AML-193 (cell line): ENCODE measurements at regions not wholly inside any gene's neighbourhood (a gene's known extent, or its start where the extent isn't known, plus 50 kb on each side); places are given as distances from the start of the nearest gene placed in this dataset.
"Not testable (repeated sequence)": the region's sequence is repeated elsewhere in the genome, so short reads cannot be mapped to it uniquely, and the experiment has no call there.

Source experiments
- DNase-seq, 2 experiments: peaks; one replicate each; lab custom pipeline; 2025; lab: John Stamatoyannopoulos, UW

DNA sequence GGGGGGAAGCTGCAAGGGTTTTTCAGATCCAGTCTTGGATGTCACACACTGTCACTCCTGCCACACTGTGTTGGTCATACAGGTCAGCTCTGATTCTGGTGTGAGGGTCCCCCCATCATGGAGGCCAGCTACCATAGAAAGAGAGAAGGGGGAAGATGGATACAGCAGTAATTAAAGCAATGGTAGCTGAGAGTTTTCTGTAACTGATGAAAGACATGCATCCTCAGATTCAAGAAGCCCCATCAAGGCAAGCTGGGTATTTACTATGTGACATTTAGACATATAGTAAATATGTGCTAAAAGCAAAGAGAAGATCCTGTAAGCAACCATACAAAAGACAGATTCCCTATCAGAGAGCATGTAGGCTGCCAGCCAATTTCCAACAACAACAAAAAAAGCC lies 110.9 kb upstream of the COL5A1 start:
- no peak for DNase-seq

DNA sequence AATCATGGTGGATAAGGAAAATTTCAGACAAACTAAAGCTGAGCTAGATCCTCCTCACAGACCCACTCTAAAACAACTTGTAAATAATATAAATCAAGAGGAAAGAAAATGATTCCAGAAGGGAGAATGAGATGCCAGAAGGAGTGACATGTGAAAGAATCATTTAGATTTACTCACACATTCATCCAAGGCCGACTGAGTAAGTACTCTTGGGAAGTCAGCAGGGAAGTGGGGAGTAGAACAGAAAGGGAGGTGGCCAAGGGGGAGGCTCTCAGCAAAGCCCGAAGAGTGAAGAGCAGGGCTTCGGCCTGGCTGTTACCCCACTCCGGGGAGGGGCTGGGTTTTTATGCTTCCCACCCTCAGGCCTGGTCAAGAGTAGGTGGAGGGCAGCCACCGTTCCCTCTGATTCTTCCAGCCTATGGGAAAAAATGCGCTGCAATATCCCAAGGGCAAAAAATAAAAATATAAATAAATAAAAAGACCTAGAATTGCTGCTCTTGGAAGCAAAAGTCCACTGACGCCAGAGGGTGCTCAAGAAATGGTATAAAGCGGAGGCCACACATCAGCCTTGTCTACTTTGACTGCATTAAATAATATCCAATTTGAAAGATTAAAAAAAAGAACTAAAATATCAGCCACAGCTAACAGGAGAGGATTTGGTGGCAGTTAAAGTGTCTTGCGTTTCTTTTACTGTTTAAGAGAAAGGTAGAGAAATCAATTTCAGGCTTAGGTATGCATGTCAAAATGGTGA lies 110.2 kb upstream of the COL5A1 start:
- no peak for DNase-seq

DNA sequence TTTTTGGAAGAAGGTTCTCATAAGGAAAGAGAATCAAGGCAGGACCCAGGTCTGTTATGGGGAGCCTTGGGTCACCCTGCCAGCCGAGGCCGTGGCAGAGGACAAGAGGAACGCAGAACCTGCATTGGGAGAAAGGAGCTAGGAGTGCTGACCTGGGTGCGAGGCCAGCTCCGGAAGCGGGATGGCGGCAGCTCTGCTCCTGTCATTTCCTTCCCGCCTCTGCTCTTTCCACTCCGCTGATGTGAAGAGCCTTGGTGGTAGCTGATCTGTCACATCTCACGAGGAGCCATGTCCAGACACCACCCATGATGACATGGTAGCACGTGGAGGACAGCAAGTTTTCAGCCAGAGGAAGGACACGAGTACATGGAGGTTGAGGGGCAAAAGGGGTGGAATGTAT lies 109.5 kb upstream of the COL5A1 start:
- DNase-seq: no peak

DNA sequence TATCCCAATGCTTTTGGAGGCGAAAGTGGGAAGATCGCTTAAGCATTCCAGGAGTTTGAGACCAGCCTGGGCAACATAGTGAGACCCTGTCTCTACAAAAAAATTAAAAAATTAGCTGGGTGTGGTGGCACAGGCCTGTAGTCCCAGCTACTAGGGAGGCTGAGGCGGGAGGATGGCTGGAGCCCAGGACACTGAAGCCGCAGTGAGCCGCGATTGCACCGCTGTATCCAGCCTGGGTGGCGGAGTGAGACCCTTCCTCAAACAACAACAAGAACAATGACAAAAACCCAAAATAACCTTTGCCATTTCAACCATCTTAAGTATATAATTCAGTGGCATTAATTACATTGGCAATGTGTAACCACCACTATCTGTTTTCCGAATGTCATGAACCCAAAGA lies 108.9 kb upstream of the COL5A1 start:
- not testable (repeated sequence) for DNase-seq

DNA sequence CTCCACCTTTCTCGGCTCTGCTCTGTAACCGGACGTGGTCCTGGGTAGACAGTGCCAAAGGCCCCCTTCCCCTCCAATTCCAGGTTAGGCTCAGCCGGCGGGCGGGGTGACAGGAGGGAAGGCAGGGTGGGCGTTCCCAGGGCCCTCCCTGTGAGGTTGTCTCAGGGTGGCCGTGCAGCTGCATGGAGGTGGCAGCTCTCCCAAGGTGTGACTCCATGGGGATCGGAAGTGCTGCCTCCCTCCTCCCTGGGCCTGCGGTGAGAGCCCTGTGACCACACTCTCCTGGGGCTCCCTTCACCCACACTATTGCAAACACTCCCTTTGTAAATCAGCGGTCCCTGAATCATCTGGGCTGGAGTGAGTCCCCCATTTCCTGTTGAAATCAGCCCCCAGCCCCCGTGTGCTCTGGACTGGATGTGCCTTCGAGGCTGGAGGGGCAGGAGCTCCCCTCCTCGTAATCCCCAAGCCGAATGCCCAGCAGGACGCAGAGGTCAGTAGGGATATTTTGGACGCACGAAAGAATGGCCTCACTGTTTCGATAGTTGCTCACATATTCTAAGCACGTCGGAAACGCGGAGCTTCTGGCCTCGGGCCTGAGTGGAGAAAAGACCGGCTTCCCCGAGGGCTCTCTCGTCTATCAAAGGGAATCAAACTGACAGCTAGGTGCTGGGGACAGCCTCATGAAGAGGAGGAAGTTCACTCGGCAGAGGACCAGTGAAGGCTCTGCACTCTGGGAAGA lies 107.6 kb upstream of the COL5A1 start:
- no peak for DNase-seq

DNA sequence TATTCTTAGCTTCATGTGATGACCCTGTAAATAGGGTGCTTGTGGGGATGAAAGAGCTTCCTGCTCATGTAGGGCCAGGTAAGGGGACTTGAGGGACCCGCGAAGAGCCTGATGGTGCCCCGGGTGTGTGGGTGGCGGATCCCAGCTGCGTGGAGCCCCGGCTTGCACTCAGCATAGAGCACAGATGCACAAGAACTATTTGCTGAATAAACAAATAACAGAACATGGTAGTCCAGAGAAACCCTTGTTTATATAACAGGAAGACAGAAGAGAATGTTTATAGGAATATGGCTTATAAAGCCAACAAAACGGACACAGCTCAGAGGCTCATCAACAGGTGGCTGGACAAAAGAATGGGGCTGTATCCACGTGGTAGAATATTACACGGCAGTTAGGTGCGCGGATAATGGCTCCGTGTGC lies 106.9 kb upstream of the COL5A1 start:
- no peak for DNase-seq

DNA sequence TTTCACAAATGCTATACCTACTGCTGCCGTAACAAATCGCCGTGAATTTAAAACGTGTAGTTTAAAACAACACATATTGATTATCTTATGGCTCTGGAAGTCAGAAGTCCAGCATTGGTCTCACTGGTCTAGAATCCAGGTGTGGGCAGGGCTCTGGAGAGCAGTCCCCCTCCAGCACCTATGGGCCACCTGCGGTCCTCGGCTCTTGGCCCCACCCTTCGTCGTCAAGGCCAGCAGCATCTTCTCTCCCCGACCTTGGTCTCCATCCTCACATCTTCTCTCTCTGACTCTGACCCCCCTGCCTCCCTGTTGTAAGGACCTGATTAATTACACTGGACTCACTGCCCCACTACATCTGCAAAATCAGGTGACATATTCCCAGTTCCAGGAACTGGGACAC lies 106.4 kb upstream of the COL5A1 start:
- no peak for DNase-seq

DNA sequence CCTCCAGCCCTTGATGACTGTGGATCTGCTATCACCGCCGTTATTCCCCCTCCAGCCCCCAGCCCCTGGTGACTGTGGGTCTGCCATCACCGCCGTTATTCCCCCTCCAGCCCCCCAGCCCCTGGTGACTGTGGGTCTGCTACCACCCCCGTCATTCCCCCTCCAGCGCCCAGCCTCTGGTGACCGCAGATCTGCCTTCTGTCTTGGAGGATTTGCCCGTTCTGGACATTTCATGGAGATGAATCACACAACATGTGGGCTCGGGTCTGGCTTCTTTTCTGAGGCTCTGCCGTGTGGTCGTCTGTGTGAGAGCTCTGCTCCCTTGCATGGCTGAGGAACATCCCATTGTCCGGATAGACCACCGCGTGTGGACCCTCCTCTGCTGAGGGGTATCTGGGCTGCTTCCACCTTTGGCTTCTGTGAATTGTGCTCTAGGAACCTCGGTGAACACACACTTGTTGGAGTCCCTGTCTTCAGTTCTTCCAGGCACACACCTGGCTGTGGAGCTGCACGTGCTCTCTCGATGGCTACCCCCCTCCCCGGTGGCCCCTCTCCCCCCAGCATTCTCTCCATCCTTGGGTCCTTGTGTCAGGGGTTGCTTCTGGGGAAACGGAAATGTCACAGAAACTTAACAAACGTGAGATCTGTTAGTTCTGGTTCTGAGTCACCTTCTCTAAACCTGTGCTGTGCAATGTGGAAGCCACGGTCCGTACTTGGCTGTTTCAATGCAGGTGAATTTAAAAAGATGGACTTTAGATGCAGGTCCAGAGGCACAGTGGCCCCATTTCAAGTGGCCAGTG lies 105.3 kb upstream of the COL5A1 start:
- DNase-seq: no peak

DNA sequence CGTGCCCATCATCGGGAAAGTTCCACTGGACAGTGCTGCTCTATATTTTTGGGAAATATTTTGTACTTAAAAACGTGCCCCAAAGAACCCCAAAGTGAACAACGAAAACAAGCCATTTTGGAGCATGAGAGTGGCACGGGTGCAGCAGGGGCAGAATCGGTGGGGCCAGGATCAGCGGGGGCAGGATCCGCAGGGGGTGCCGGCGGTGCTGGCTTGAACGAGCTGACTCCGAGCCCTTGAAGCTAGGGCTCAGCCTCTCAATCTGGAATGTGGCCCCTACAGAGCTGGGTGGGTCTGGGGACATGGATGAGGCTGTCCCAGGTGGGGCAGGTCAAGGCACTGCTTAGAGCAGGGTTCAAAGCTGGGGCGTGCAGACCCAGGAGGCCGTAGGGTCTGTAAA lies 104.7 kb upstream of the COL5A1 start:
- no peak for DNase-seq

DNA sequence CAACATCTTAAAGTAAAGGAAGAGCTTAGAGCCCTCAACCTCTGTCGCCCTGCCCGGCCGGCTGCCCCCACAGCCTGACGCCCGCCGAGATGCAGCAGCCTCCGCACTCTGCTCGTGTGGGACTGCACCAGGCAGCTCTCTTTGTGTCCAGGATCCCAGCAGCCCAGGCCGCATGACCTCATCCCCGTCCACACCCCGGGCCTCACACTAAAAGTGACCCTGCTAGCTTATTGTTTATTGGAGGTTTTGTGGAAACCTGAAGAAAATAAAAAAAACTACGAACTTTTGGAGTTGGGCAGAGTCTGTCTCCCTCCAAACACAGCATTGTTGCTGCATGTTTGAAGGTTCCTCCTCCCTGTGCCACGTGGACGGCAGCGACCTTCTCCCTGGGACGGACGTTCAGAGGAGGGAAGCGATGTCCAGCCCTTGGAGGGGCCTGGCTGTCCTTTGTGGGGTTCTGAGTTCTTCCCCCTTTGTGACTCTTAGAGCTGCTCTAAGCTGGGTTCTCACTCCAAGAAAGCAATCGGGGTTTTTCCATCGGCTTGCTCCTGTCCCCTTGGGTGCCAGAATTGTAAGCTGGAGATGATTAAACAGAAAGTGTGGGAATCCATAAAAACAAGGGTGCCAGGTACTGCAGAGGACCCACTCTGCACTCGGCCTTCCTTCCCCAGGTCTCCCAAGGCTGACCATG lies 103.5 kb upstream of the COL5A1 start:
- no peak for DNase-seq

DNA sequence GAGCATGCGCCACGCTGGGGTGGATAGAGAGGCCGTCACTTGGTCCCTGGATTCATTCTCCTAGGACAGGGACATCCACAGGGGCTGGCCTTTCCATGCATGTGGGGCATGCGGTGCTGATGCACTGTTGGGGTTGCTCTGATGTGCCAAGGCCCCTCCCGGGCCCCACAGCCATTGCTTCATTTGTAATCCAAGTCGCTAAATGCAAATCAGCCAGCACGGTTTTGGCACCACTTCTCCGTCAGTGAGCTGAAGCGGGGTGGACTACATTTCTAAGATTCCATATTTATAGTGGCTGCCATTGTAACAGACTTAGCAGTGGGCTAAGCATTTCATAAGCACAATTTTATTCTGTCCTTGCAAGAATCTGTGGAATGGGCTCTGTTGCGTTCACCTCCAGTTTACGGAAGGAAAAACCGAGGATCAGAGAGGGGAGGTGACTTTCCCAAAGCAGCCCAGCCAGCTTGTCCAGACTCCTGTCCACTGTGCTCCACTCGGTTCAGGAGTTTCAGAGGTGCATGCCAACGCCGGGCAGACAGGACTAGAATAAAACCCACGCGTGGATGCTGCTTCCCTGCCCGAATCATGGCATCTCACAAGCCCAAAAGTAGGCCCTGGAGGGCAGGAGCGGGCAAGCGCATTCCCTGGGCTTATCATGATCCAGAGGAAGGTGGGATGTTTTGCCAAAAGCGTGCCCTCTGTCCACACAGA lies 102.6 kb upstream of the COL5A1 start:
- DNase-seq: no peak

DNA sequence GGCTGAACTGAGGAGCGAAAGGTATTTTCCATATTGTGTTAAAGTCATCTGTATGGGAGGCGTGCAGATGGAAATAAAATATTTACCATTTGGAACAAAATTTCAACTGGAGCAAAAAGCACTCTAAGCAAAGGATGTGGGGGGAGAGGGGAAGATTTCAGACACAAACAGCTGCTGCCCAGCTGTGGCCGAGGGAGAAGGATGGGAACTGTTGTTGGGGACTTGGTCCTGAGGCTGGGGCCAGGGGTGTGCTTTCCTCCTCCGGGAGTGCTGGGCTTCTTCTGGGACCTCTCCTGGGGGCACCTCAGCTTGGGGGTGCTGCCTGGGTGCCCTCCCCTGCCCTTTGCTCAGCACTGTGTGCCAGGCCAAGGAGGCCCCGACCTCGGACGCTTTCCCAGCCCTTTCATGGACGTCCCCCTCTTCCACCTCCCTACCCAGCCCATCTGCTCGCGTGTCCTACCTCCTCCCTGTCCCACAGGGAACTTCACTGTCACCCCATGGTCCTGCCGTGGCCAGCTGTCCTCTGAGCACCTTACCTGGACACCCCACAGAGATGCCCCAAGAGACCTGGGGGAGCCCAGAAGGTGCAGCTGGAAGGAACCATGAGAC lies 101.9 kb upstream of the COL5A1 start:
- no peak for DNase-seq

DNA sequence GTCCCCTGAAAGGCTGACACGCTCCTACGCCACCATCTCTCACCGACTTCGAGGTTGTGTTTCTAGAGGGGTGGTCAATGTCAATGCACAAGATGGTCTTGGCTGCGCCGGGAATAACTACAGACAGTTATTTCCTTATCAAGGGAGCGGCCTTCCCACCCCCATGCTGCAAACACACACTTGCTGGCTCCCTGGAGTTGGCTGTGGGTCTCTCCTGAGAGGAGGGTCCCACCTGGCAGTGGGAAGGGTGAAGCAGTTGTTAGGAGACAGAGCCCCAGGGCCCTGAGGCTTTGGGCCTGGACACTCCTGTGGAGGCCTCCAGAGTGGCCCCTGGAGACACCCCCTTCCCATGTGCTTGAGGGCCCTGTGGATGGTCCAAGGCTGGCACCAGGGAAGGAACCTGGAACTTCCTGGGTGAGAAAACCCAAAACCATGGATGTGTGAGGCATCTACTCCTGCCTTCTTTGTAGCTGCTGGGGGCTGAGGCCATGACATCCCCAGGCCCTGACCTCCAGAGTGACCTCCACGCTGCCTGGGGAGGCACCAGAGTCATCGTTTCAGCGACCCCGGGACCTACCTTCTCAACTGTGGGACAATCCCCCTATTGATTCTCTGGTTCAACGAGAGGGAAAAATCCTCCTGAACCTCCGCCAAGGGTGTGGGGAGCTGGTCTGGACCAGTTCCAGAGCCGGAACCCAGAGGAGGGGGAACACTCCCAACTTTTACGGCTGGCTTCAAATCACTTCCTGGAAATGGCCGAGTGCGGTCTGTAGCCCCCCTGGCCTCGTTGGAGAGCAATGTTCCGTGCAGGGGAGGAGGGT lies 101.1 kb upstream of the COL5A1 start:
- DNase-seq: no peak

DNA sequence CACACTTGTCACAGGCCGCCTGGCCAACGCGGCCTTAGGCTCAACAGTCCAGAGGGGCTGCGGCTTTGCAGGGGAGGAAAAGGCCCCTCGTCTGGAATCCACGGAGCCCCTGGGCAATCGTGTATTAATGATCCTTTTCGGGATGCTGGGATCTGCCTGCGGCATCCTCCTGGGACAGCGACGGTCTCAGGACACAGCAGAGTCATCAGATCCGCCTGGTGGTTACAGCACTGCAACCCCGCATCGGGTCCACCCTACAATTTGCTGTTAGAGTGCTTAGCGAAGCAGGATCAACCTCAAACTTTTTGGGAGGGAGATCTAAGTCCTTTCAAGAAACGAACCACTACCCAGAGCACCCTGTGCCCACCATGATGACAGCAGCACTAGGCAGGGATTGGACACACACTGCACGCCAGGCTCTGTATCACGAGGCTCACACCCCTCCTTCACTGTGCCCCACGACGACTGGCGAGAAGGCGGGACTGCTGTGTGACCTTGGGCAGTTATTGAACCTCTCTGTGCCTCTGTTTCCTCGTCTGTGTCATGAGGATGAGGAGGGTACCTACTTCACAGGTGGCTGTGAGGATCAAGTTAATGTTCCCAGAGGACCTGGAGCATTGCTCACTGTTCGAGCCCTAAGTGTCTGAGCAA lies 100.4 kb upstream of the COL5A1 start:
- no peak for DNase-seq

DNA sequence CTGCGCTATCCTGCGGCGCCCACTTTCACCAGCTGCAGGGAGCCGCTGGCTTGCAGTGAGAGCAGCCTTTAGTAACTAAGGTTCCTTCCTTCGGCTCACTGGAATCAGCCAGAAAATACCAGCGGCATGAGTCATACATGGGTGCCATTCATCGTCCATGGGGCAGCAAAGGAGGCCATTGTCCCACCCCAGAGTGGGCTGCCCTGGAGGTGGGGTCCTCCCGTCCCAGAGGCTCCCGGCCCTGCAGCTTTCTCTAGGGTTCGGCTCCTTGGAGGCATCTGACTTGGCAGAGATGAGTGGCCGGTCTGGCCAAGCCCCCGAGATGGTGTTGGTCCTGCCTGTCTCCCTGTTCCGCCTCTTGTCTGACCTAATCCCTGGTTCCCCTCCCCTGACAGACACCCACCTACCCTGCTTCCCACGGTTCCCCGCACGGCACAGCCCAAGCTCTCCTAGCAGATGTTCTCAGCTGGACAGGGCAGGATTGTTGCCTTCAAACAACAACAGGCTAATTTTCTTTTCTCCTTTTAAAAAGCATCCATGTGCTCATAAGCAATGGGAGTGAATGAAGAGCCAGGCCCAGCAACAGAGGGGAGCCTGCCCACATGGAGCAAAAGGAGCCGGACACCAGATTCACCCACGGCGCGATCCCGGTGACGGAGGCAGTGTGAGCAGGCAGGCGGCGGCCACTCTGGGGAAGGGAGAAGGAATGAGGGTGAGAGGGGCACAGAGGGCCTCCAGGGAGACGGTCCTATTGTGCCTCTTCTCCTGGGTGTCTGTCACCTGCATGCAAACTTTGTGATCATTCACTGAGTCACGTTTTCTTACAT lies 97.0 kb upstream of the COL5A1 start:
- no peak for DNase-seq

DNA sequence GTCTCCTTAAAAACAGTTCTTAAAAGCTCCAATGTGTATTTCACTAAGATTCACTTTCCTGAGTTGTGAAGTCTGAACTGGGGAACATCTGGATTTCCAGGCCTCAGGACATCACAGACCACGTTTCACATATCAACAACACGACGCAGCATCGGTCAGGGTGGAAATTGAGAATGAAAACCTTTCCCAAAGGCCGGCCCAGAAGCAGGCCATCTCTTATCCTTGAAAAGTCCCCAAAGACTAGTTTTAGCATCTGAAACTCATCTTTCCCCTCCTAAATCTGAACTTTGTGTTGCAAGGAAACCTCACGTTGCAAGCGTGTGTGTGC lies 96.4 kb upstream of the COL5A1 start:
- no peak for DNase-seq

DNA sequence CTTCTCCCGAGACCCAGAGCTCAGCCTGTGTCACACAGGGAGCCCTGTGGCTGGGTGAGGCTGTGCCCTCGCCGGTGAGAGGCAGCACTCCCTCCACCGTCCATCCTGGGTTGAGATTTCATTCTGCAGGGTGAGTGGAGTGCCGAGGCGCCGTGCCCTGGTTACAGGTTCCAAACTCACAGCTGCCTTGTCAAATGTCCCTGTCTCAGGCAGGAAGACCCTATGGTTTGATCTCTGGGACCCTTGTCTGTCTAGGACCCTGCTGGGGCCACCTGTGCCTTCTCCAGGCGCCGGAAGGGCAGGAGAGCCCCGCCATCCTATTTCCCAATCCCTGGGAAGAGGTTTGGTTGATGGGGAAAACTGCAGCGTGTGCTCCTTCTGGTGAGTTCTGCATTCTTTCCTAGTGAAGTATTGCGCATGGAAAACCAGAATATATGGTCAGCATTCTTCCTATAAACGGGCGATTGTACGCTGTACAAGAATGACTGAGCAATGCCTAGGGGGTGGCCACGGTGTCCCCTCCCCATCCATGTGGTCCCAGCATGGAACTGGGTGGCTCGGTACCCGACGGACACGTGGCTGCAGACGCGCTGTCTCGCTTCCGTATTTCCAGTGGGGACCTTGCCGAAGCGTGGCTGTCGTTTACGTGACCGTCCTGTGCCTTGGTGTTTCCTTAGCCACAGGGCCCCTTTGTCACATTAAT lies 95.9 kb upstream of the COL5A1 start:
- DNase-seq: no peak

DNA sequence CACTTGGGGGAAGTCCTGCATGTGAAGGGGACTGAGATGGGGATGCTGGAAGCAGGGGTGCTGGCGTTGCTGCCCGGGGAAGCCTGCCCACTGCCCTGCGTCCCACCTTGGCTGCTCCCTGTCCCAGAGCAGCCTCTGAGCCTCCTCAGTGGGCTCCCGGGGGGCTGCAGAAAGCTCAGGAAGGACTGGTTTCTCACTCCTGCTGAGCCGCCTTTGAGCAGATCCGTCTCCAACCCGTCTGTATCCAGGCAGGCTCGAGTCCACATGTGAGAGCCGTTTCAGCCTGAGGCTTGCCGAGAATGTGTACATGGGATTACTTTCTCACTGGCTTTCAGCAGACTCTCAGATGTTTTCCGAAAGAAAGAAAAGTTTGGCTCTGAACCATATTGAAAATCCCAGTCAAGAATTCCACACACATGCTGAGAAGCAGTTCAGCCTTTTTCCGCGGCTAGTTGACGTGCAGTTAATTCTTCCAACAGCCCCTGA lies 95.3 kb upstream of the COL5A1 start:
- DNase-seq: no peak
